ENCODE measurements at regions not wholly inside any gene's neighbourhood (a gene's known extent, or its start where the extent isn't known, plus 50 kb on each side); places are given as distances from the start of the nearest gene placed in this dataset.

DNA sequence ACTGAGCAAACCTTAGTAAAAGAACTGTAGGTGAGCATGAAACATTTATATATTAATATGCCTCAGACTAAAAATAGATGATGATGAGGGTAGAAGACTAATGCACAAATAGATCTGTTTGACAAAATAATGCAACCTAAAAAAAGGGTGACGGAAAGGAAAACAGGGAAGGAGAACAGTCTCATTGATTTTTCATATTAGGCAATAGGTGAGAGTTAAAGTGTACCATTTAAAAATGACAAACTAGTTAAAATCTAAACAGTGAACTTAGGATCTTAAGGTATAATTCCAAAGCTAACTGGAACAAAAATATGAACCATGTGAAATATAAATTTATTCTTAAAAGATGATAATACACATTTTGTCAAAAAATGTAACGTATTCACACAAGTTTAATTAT is 1347.6 kb downstream of the SI start:
- Histone ChIP-seq H3K27me3 (replicated peaks; ENCODE audit: insufficient read depth) (no peaks in the 10 kb centered on the region), H3K27ac (no peak overlapping the region), H3K36me3 (no peaks in the 10 kb centered on the region), H3K9me3 (no peaks in the 10 kb centered on the region), H3K4me3 (no peak overlapping the region), H3K4me1 (ENCODE audit: control insufficient read depth in 1 of 2, low read depth in 2 of 2) (no peaks in the 10 kb centered on the region)
- DNase-seq (ENCODE audit: low spot score) (no peak), ATAC-seq (ENCODE audit: insufficient number of reproducible peaks, low FRiP score, low read depth) (no peak)
- TF ChIP-seq, protein P1, sequence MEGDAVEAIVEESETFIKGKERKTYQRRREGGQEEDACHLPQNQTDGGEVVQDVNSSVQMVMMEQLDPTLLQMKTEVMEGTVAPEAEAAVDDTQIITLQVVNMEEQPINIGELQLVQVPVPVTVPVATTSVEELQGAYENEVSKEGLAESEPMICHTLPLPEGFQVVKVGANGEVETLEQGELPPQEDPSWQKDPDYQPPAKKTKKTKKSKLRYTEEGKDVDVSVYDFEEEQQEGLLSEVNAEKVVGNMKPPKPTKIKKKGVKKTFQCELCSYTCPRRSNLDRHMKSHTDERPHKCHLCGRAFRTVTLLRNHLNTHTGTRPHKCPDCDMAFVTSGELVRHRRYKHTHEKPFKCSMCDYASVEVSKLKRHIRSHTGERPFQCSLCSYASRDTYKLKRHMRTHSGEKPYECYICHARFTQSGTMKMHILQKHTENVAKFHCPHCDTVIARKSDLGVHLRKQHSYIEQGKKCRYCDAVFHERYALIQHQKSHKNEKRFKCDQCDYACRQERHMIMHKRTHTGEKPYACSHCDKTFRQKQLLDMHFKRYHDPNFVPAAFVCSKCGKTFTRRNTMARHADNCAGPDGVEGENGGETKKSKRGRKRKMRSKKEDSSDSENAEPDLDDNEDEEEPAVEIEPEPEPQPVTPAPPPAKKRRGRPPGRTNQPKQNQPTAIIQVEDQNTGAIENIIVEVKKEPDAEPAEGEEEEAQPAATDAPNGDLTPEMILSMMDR (IDR thresholded peaks at IDR 0.05) = no peak

- Histone ChIP-seq H3K9me3 (no peaks in the 10 kb centered on the region), H3K4me1 (ENCODE audit: control insufficient read depth in 1 of 2, low read depth in 2 of 2) (no peaks in the 10 kb centered on the region), H3K27me3 (replicated peaks; ENCODE audit: insufficient read depth) (no peaks in the 10 kb centered on the region), H3K4me3 (no peak overlapping the region), H3K27ac (no peak overlapping the region), H3K36me3 (no peaks in the 10 kb centered on the region)
- ATAC-seq (ENCODE audit: insufficient number of reproducible peaks, low FRiP score, low read depth) = no peak
- DNase-seq (ENCODE audit: low spot score) = no peak
- TF ChIP-seq, protein P1 (IDR thresholded peaks at IDR 0.05) = no peak
These were observed 1352.2 kb downstream of the SI start for GRCh38 chr3:163726125-163726524.

- DNase-seq (ENCODE audit: low spot score) (no peak), ATAC-seq (ENCODE audit: insufficient number of reproducible peaks, low FRiP score, low read depth) (no peak)
- no peaks in the 10 kb centered on the region for H3K9me3 ChIP-seq
- no peaks in the 10 kb centered on the region for H3K36me3 ChIP-seq
- H3K27me3 ChIP-seq (replicated peaks; ENCODE audit: insufficient read depth) = no peaks in the 10 kb centered on the region
- TF ChIP-seq, protein P1 (IDR thresholded peaks at IDR 0.05) = no peak
- no peak overlapping the region for H3K4me3 ChIP-seq
- no peaks in the 10 kb centered on the region for H3K4me1 ChIP-seq (ENCODE audit: control insufficient read depth in 1 of 2, low read depth in 2 of 2)
- H3K27ac ChIP-seq = no peak overlapping the region
These were observed 1355.9 kb downstream of the SI start for GRCh38 chr3:163722405-163722804.

DNA sequence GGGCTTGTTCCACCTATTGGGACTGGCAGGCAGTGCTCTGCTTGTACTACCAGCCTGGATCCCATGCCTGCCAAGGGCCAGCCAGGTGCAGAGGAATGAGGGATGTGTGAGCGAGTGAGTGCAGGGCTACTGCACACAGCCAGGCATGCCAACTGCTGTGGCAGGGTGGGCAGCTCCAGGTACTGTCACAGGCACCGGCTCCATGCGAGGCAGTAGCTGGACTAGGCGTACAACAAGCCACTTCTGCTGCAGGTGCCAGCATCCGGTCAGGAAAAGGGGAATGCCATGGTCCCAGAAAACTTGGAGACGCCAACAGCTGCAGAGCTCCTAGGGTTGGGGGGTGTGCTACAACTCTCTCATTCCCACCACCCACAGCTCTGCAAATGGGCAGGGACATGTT is 1356.7 kb downstream of the SI start:
- H3K36me3 ChIP-seq = no peaks in the 10 kb centered on the region
- ATAC-seq (ENCODE audit: insufficient number of reproducible peaks, low FRiP score, low read depth) (no peak), DNase-seq (ENCODE audit: low spot score) (no peak)
- no peak overlapping the region for H3K27ac ChIP-seq
- TF ChIP-seq, protein P1 (IDR thresholded peaks at IDR 0.05) = no peak
- no peak overlapping the region for H3K4me3 ChIP-seq
- H3K4me1 ChIP-seq (ENCODE audit: control insufficient read depth in 1 of 2, low read depth in 2 of 2) = no peaks in the 10 kb centered on the region
- H3K9me3 ChIP-seq = no peaks in the 10 kb centered on the region
- no peaks in the 10 kb centered on the region for H3K27me3 ChIP-seq (replicated peaks; ENCODE audit: insufficient read depth)

GRCh38 chr3:163717377-163717776 is 1360.9 kb downstream of the SI start:
- H3K4me1 ChIP-seq (ENCODE audit: control insufficient read depth in 1 of 2, low read depth in 2 of 2) = no peaks in the 10 kb centered on the region
- H3K4me3 ChIP-seq = no peak overlapping the region
- no peak for ATAC-seq (ENCODE audit: insufficient number of reproducible peaks, low FRiP score, low read depth)
- no peaks in the 10 kb centered on the region for H3K36me3 ChIP-seq
- no peaks in the 10 kb centered on the region for H3K9me3 ChIP-seq
- TF ChIP-seq, protein P1 (IDR thresholded peaks at IDR 0.05) = no peak
- no peak overlapping the region for H3K27ac ChIP-seq
- H3K27me3 ChIP-seq (replicated peaks; ENCODE audit: insufficient read depth) = no peaks in the 10 kb centered on the region
- no peak for DNase-seq (ENCODE audit: low spot score)

All from thoracic aorta (tissue), 2 donors.